WTC11 (cell line): ENCODE measurements at regions not wholly inside any gene's neighbourhood (a gene's known extent, or its start where the extent isn't known, plus 50 kb on each side); places are given as distances from the start of the nearest gene placed in this dataset.

Source experiments
- ATAC-seq: fragments of 200-7000 bp; cut with Tn5 transposase; 2 replicates; pipeline ENCODE4 v1.10.0; 2021; ENCODE audit warnings: mild to moderate bottlenecking, moderate library complexity
- CTCF ChIA-PET: fragments of 300-600 bp; sonication (Branson Sonifier 250); formaldehyde crosslinking; loops from one replicate; lab custom pipeline; 2021; ENCODE audit warnings: antibody characterized with exemption; lab: Charles Lee
- POLR2A ChIA-PET: fragments of 350-600 bp; sonication (Branson Sonifier 250); formaldehyde crosslinking; loops from one replicate; lab custom pipeline; 2021; ENCODE audit warnings: antibody characterized with exemption; lab: Charles Lee
- DNase-seq: peaks from one replicate; pipeline ENCODE4 v3.0.0; 2021; ENCODE audit warnings: low spot score
- H3K27ac Mint-ChIP-seq: 2 replicates; pipeline ENCODE4 v1.8.0; 2021; ENCODE audit warnings: mixed read lengths
- H3K27me3 Mint-ChIP-seq: 2 replicates; pipeline ENCODE4 v1.8.0; 2021; ENCODE audit warnings: low read depth, mild to moderate bottlenecking, moderate library complexity, mixed read lengths
- H3K36me3 Mint-ChIP-seq: 2 replicates; pipeline ENCODE4 v1.8.0; 2021; ENCODE audit warnings: mixed read lengths
- H3K4me1 Mint-ChIP-seq: 2 replicates; pipeline ENCODE4 v1.8.0; 2022; ENCODE audit warnings: mixed read lengths
- H3K4me3 Mint-ChIP-seq: 2 replicates; pipeline ENCODE4 v1.8.0; 2021; ENCODE audit warnings: mild to moderate bottlenecking, moderate library complexity, mixed read lengths
- H3K9me3 Mint-ChIP-seq: 2 replicates; pipeline ENCODE4 v1.8.0; 2021; ENCODE audit warnings: mixed read lengths
- FOXK1 ChIP-seq: sonication (generic); formaldehyde crosslinking; IDR thresholded peaks from 2 replicates; pipeline ENCODE4 v1.8.0; 2022; ENCODE audit warnings: mild to moderate bottlenecking, moderate library complexity, missing genetic modification reagents
- GTF2I ChIP-seq: fragments of 250-450 bp; sonication (Bioruptor Pico); conservative IDR thresholded peaks from 2 replicates; pipeline ENCODE4 v1.4.0; 2021; ENCODE audit warnings: mild to moderate bottlenecking
- HMGA2 ChIP-seq: fragments of 250-450 bp; sonication (Bioruptor Pico); IDR thresholded peaks from 2 replicates; pipeline ENCODE4 v1.4.0; 2021; ENCODE audit warnings: mild to moderate bottlenecking, moderate library complexity
- KAT7 ChIP-seq: sonication (generic); formaldehyde crosslinking; IDR thresholded peaks from 2 replicates; pipeline ENCODE4 v1.8.1; 2023; ENCODE audit warnings: missing genetic modification reagents, mild to moderate bottlenecking, borderline replicate concordance
- MXD4 ChIP-seq: fragments of 250-450 bp; sonication (Bioruptor Pico); IDR thresholded peaks from 2 replicates; pipeline ENCODE4 v1.8.0; 2021; ENCODE audit warnings: mild to moderate bottlenecking, moderate library complexity, borderline replicate concordance
- NR1H2 ChIP-seq: sonication (generic); formaldehyde crosslinking; IDR thresholded peaks from 2 replicates; pipeline ENCODE4 v1.9.0; 2021; ENCODE audit warnings: mild to moderate bottlenecking, moderate library complexity, missing genetic modification reagents
- TP53 ChIP-seq: sonication (generic); formaldehyde crosslinking; IDR thresholded peaks from 2 replicates; pipeline ENCODE4 v1.8.1; 2023; ENCODE audit warnings: mild to moderate bottlenecking, missing genetic modification reagents
- ZMAT4 ChIP-seq: fragments of 250-450 bp; sonication (Bioruptor Pico); IDR thresholded peaks from 2 replicates; pipeline ENCODE4 v1.9.0; 2021; ENCODE audit warnings: mild to moderate bottlenecking
- ZNF121 ChIP-seq: sonication (generic); formaldehyde crosslinking; IDR thresholded peaks from 2 replicates; pipeline ENCODE4 v1.8.0; 2023; ENCODE audit warnings: missing genetic modification reagents
- ZNF138 ChIP-seq: sonication (generic); formaldehyde crosslinking; conservative IDR thresholded peaks from 2 replicates; pipeline ENCODE4 v1.8.1; 2022; ENCODE audit warnings: mild to moderate bottlenecking, moderate library complexity, missing genetic modification reagents
- ZNF281 ChIP-seq: sonication (generic); formaldehyde crosslinking; IDR thresholded peaks from 2 replicates; pipeline ENCODE4 v1.8.0; 2023; ENCODE audit warnings: mild to moderate bottlenecking, missing genetic modification reagents
- ZNF423 ChIP-seq: fragments of 250-450 bp; sonication (Bioruptor Pico); IDR thresholded peaks from 2 replicates; pipeline ENCODE4 v2.1.2; 2022; ENCODE audit warnings: mild to moderate bottlenecking, moderate library complexity
- TF ChIP-seq, protein P1 (sequence below): fragments of 250-450 bp; sonication (Bioruptor Pico); IDR thresholded peaks from 2 replicates; pipeline ENCODE4 v1.9.0; 2021; ENCODE audit warnings: mild to moderate bottlenecking
- TF ChIP-seq, protein P2 (sequence below): fragments of 250-450 bp; sonication (Bioruptor Pico); IDR thresholded peaks from 2 replicates; pipeline ENCODE4 v2.1.2; 2022; ENCODE audit warnings: mild to moderate bottlenecking, moderate library complexity
- TF ChIP-seq, protein P3 (sequence below): fragments of 250-450 bp; sonication (Bioruptor Pico); IDR thresholded peaks from 2 replicates; pipeline ENCODE4 v1.8.0; 2021; ENCODE audit warnings: mild to moderate bottlenecking

DNA sequence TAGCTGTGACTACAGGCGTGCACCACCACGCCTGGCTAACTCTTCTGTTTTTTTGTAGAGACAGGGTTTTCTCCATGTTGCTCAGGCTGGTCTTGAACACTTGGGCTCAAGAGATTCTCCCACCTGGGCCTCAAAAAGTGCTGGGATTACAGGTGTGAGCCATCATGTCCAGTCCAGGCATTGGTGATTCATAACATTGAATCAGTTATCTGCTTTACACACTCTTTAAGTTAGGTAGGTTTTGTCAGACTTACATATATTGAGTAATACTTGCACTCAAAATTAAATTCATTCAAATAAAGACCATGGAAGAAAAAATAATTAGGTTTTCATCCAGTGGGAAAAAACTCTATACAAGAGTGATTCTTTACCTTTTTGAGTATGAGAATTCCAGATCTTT, 93.2 kb upstream of the XPO1 start:
- Mint-ChIP-seq H3K36me3 (no peaks in the 10 kb centered on the region), H3K4me1 (peaks cover 31% of the 10 kb centered on the region), H3K4me3 (no peak overlapping the region), H3K9me3 (no peaks in the 10 kb centered on the region), H3K27me3 (no peaks in the 10 kb centered on the region; the same call in 1 of the 2 replicates), H3K27ac (no peak overlapping the region)
- no peak for TF ChIP-seq FOXK1 (CRISPR knock-in tag)
- no peak for TF ChIP-seq KAT7
- TF ChIP-seq ZNF281 (CRISPR knock-in tag): no peak
- no peak for TF ChIP-seq ZMAT4 (CRISPR knock-in tag)
- TF ChIP-seq ZNF121 (CRISPR knock-in tag): no peak
- no peak for TF ChIP-seq TP53 (CRISPR knock-in tag)
- no peak for DNase-seq
- ChIA-PET POLR2A (no interaction called here), CTCF (no interaction called here)
- ATAC-seq: no peak

- POLR2A ChIA-PET: interaction anchor here (0.7 kb wide), 1 partner anchor 89 kb away, joined by 3 read pairs; the partner anchor contains the start of gene XPO1
- Mint-ChIP-seq H3K36me3 (no peaks in the 10 kb centered on the region), H3K27ac (no peak overlapping the region; the same call in 1 of the 2 replicates), H3K27me3 (no peaks in the 10 kb centered on the region; the same call in 1 of the 2 replicates), H3K4me1 (peaks cover 3% of the 10 kb centered on the region; the same call in 1 of the 2 replicates), H3K9me3 (no peaks in the 10 kb centered on the region), H3K4me3 (no peak overlapping the region)
- CTCF ChIA-PET: interaction anchor here (0.7 kb wide), 1 partner anchor 116 kb away, joined by 3 read pairs; no protein-coding TSS in a partner anchor
- no peak for DNase-seq
- TF ChIP-seq, protein P1, sequence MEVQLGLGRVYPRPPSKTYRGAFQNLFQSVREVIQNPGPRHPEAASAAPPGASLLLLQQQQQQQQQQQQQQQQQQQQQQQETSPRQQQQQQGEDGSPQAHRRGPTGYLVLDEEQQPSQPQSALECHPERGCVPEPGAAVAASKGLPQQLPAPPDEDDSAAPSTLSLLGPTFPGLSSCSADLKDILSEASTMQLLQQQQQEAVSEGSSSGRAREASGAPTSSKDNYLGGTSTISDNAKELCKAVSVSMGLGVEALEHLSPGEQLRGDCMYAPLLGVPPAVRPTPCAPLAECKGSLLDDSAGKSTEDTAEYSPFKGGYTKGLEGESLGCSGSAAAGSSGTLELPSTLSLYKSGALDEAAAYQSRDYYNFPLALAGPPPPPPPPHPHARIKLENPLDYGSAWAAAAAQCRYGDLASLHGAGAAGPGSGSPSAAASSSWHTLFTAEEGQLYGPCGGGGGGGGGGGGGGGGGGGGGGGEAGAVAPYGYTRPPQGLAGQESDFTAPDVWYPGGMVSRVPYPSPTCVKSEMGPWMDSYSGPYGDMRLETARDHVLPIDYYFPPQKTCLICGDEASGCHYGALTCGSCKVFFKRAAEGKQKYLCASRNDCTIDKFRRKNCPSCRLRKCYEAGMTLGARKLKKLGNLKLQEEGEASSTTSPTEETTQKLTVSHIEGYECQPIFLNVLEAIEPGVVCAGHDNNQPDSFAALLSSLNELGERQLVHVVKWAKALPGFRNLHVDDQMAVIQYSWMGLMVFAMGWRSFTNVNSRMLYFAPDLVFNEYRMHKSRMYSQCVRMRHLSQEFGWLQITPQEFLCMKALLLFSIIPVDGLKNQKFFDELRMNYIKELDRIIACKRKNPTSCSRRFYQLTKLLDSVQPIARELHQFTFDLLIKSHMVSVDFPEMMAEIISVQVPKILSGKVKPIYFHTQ (CRISPR knock-in tag): no peak
- TF ChIP-seq ZNF423 (CRISPR knock-in tag) (no peak), MXD4 (CRISPR knock-in tag) (no peak), NR1H2 (no peak), GTF2I (no peak)
- TF ChIP-seq, protein P2, sequence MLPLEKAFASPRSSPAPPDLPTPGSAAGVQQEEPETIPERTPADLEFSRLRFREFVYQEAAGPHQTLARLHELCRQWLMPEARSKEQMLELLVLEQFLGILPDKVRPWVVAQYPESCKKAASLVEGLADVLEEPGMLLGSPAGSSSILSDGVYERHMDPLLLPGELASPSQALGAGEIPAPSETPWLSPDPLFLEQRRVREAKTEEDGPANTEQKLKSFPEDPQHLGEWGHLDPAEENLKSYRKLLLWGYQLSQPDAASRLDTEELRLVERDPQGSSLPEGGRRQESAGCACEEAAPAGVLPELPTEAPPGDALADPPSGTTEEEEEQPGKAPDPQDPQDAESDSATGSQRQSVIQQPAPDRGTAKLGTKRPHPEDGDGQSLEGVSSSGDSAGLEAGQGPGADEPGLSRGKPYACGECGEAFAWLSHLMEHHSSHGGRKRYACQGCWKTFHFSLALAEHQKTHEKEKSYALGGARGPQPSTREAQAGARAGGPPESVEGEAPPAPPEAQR (CRISPR knock-in tag): no peak
- no peak for ATAC-seq
Observed at GRCh38 chr2:61626827-61627226, 88.7 kb upstream of the XPO1 start.

DNA sequence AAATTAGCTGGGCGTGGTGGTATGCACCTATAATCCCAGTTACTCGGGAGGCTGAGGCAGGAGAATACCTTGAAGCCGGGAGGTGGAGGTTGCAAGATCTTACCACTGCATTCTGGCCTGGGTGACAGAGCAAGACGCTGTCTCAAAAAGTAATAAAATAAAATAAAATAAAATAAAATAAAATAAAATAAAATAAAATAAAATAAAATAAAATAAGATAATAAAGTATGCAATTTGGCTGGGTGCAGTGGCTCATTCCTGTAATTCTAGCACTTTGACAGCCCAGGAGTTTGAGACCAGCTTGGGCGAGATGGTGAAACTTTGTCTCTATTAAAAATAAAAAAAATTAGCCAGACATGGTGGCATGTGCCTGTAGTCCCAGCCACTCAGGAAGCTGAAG, 85.6 kb upstream of the XPO1 start:
- no peak for ATAC-seq
- TF ChIP-seq HMGA2 (CRISPR knock-in tag) (peak; percentile 96), ZNF138 (CRISPR knock-in tag) (no peak), GTF2I (no peak)
- TF ChIP-seq, protein P3, sequence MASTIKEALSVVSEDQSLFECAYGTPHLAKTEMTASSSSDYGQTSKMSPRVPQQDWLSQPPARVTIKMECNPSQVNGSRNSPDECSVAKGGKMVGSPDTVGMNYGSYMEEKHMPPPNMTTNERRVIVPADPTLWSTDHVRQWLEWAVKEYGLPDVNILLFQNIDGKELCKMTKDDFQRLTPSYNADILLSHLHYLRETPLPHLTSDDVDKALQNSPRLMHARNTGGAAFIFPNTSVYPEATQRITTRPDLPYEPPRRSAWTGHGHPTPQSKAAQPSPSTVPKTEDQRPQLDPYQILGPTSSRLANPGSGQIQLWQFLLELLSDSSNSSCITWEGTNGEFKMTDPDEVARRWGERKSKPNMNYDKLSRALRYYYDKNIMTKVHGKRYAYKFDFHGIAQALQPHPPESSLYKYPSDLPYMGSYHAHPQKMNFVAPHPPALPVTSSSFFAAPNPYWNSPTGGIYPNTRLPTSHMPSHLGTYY: no peak
- ChIA-PET POLR2A (no interaction called here), CTCF (no interaction called here)
- no peak overlapping the region for H3K27ac Mint-ChIP-seq
- H3K4me3 Mint-ChIP-seq: no peak overlapping the region
- H3K27me3 Mint-ChIP-seq: no peaks in the 10 kb centered on the region; the same call in 1 of the 2 replicates
- H3K4me1 Mint-ChIP-seq: no peaks in the 10 kb centered on the region
- no peaks in the 10 kb centered on the region for H3K9me3 Mint-ChIP-seq
- H3K36me3 Mint-ChIP-seq: no peaks in the 10 kb centered on the region
- no peak for DNase-seq
